GM12878 (cell line): ENCODE measurements at regions not wholly inside any gene's neighbourhood (a gene's known extent, or its start where the extent isn't known, plus 50 kb on each side); places are given as distances from the start of the nearest gene placed in this dataset.

ENCODE experiments used
- ATAC-seq: fragments of 200-7000 bp; cut with Tn5 transposase; 3 replicates; pipeline ENCODE4 v1.9.1; 2020; ENCODE audit warnings: mild to moderate bottlenecking, moderate library complexity
- BruUV-seq: library from RNA; stranded (reverse); fragments of 400-500 nt; replicated peaks from 2 replicates; lab custom pipeline; 2021; lab: Mats Ljungman, UMichigan
- CTCF ChIA-PET: fragments of 300-600 bp; sonication (Branson Sonifier 250); formaldehyde crosslinking; extraction: SDS; loops from one replicate; lab custom pipeline; 2021; ENCODE audit warnings: inconsistent platforms; lab: Yijun Ruan, JAX
- POLR2A ChIA-PET: fragments of 350-600 bp; formaldehyde crosslinking; extraction: SDS; loops from one replicate; lab custom pipeline; 2021; ENCODE audit warnings: inconsistent platforms; lab: Charles Lee
- RAD21 ChIA-PET: fragments of 300-600 bp; sonication (Branson Sonifier 250); formaldehyde crosslinking; loops from one replicate; lab custom pipeline; 2023; ENCODE audit warnings: antibody characterized with exemption; ENCODE audit not compliant: unreplicated experiment; lab: Charles Lee
- SMC1A ChIA-PET: fragments of 300-600 bp; sonication (Branson Sonifier 250); formaldehyde crosslinking; loops from one replicate; lab custom pipeline; 2023; ENCODE audit not compliant: unreplicated experiment, uncharacterized antibody; lab: Charles Lee
- DNase-seq: peaks from one replicate; pipeline ENCODE4 v3.0.0-alpha.2; 2011; ENCODE audit warnings: low read depth, low spot score
- FAIRE-seq: peaks from 3 replicates; lab custom pipeline; 2011; peaks lifted over from hg19 to GRCh38; lab: Jason Lieb, UNC
- H2AFZ ChIP-seq: 2 replicates; pipeline ENCODE4 v1.6.0; 2011; ENCODE audit warnings: low read depth, low read length, control low read depth; ENCODE audit not compliant: control insufficient read depth
- H3K27ac ChIP-seq: 2 replicates; pipeline ENCODE4 v1.5.1; 2011; ENCODE audit warnings: control low read depth; ENCODE audit not compliant: control insufficient read depth, insufficient read depth
- H3K27me3 ChIP-seq, 2 experiments: replicated peaks in 1 of 2; 2 replicates each; pipeline versions ENCODE4 v1.6.0 to v1.6.1; 2011; ENCODE audit warnings: low read length in 1 of 2; ENCODE audit not compliant: control insufficient read depth in 2 of 2, insufficient read depth in 2 of 2
- H3K36me3 ChIP-seq, 2 experiments: 2 replicates each; pipeline ENCODE4 v1.5.1; 2011; ENCODE audit warnings: low read length in 1 of 2; ENCODE audit not compliant: control insufficient read depth in 2 of 2, insufficient read depth in 2 of 2
- H3K4me1 ChIP-seq: 2 replicates; pipeline ENCODE4 v1.6.1; 2011; ENCODE audit warnings: mild to moderate bottlenecking, low read length, moderate library complexity, mixed read lengths; ENCODE audit not compliant: control insufficient read depth, insufficient read depth
- H3K4me2 ChIP-seq: 2 replicates; pipeline ENCODE4 v1.6.0; 2011; ENCODE audit warnings: control low read depth; ENCODE audit not compliant: control insufficient read depth, insufficient read depth
- H3K4me3 ChIP-seq: fragments of 200-600 bp; sonication (generic); 2 replicates; pipeline ENCODE4 v1.5.1; 2016
- H3K79me2 ChIP-seq: 2 replicates; pipeline ENCODE4 v1.6.0; 2011; ENCODE audit warnings: low read length; ENCODE audit not compliant: control insufficient read depth, insufficient read depth
- H3K9ac ChIP-seq: 2 replicates; pipeline ENCODE4 v1.8.0; 2011; ENCODE audit warnings: low read length, control low read depth, mixed read lengths; ENCODE audit not compliant: control insufficient read depth, insufficient read depth
- H3K9me3 ChIP-seq: replicated peaks from 3 replicates; pipeline ENCODE4 v1.5.1; 2011; ENCODE audit warnings: mild to moderate bottlenecking, low read length; ENCODE audit not compliant: control insufficient read depth, insufficient read depth
- H4K20me1 ChIP-seq: 2 replicates; pipeline ENCODE4 v1.6.0; 2011; ENCODE audit not compliant: control insufficient read depth, insufficient read depth
- ATF7 ChIP-seq: fragments of 450-650 bp; IDR thresholded peaks from 2 replicates; pipeline ENCODE4 v1.6.1; 2016; ENCODE audit warnings: low read depth, mild to moderate bottlenecking
- CBFB ChIP-seq: IDR thresholded peaks from 2 replicates; pipeline ENCODE4 v1.6.1; 2016; ENCODE audit warnings: antibody characterized with exemption, low read depth
- CHD2 ChIP-seq: IDR thresholded peaks from 2 replicates; pipeline ENCODE4 v1.6.1; 2011; ENCODE audit warnings: low read depth, low read length, improper control_type of control experiment, borderline replicate concordance
- CHD4 ChIP-seq: fragments of 200-600 bp; sonication (generic); IDR thresholded peaks from 2 replicates; pipeline ENCODE4 v1.6.1; 2016; ENCODE audit warnings: mild to moderate bottlenecking
- E4F1 ChIP-seq: fragments of 450-650 bp; IDR thresholded peaks from 2 replicates; pipeline ENCODE4 v1.6.1; 2018; ENCODE audit warnings: borderline replicate concordance, mild to moderate bottlenecking; ENCODE audit not compliant: partially characterized antibody
- EED ChIP-seq: sonication (generic); IDR thresholded peaks from 2 replicates; pipeline ENCODE4 v1.6.1; 2016; ENCODE audit warnings: antibody characterized with exemption, low read depth
- ELK1 ChIP-seq: IDR thresholded peaks from 2 replicates; pipeline ENCODE4 v1.6.1; 2012; ENCODE audit warnings: low read depth, low read length, improper control_type of control experiment
- ETV6 ChIP-seq, 2 experiments: fragments of 450-650 bp in 1 of 2; IDR thresholded peaks in 1 of 2; conservative IDR thresholded peaks in 1 of 2; 2 replicates each; pipeline ENCODE4 v1.6.1; 2014; ENCODE audit warnings: antibody characterized with exemption in 1 of 2, borderline replicate concordance in 1 of 2, low read depth in 1 of 2, mild to moderate bottlenecking in 1 of 2, moderate library complexity in 1 of 2
- IRF4 ChIP-seq: IDR thresholded peaks from 2 replicates; pipeline ENCODE4 v1.6.1; 2011; ENCODE audit warnings: low read depth, low read length
- JUND ChIP-seq: IDR thresholded peaks from 2 replicates; pipeline ENCODE4 v1.6.1; 2012; ENCODE audit warnings: low read depth, mild to moderate bottlenecking, low read length, improper control_type of control experiment, moderate library complexity
- MEF2B ChIP-seq: fragments of 450-650 bp; IDR thresholded peaks from 2 replicates; pipeline ENCODE4 v1.6.1; 2018; ENCODE audit warnings: mild to moderate bottlenecking, moderate library complexity; ENCODE audit not compliant: partially characterized antibody, poor library complexity, severe bottlenecking
- RB1 ChIP-seq: fragments of 450-650 bp; formaldehyde crosslinking; IDR thresholded peaks from 2 replicates; pipeline ENCODE4 v1.6.1; 2017; ENCODE audit warnings: mild to moderate bottlenecking, borderline replicate concordance
- RFX5 ChIP-seq: IDR thresholded peaks from 2 replicates; pipeline ENCODE4 v1.6.1; 2011; ENCODE audit warnings: low read depth, low read length, improper control_type of control experiment
- SPI1 ChIP-seq: IDR thresholded peaks from 2 replicates; pipeline ENCODE4 v1.6.1; 2011; ENCODE audit warnings: low read depth, mild to moderate bottlenecking, low read length, moderate library complexity, borderline replicate concordance; ENCODE audit not compliant: insufficient read depth
- SUZ12 ChIP-seq: fragments of 200-600 bp; sonication (generic); IDR thresholded peaks from one replicate; pipeline ENCODE4 v1.6.1; 2018; ENCODE audit warnings: antibody characterized with exemption, mild to moderate bottlenecking; ENCODE audit not compliant: unreplicated experiment
- ZBTB4 ChIP-seq: fragments of 450-650 bp; formaldehyde crosslinking; IDR thresholded peaks from 2 replicates; pipeline ENCODE4 v1.4.0; 2022; ENCODE audit warnings: mild to moderate bottlenecking, moderate library complexity
- WGBS: methylation state at CpG from one replicate; pipeline ENCODE4 v1.1.6; 2016; ENCODE audit warnings: low lambda C conversion rate; ENCODE audit not compliant: insufficient replicate concordance, insufficient coverage; ENCODE audit errors: missing lambda C conversion rate; 5-methylcytosine and 5-hydroxymethylcytosine counted together
- in situ Hi-C: fragments of 300-500 bp; cut with MboI; formaldehyde crosslinking; loops from 9 replicates; pipeline ENCODE4 v1.14.3; 2018; ENCODE audit warnings: mixed read lengths
- intact Hi-C: fragments of 100-400 bp; cut with micrococcal nuclease; formaldehyde crosslinking; loops from one replicate; pipeline ENCODE4 v1.14.2; 2022; ENCODE audit not compliant: unreplicated experiment

GRCh38 chr3:176403531-176403930 is 793.8 kb downstream of the TBL1XR1 start (continued):
- TF ChIP-seq CHD4: no peak
- no peak for TF ChIP-seq ZBTB4 (CRISPR knock-in tag)
- TF ChIP-seq ELK1: no peak
- TF ChIP-seq, all 136 proteins: peak for 0

- no peak overlapping the region for H2AFZ ChIP-seq
- BruUV-seq: no TSS peak
- no peak for TF ChIP-seq SUZ12
- no peak for TF ChIP-seq ETV6 (conservative IDR thresholded peaks at IDR 0.05 in 1 of 2, IDR thresholded peaks at IDR 0.05 in 1 of 2; ENCODE audit: borderline replicate concordance in 1 of 2, low read depth in 1 of 2)
- no peak for TF ChIP-seq RB1
- TF ChIP-seq EED: no peak
- TF ChIP-seq SPI1: no peak
- TF ChIP-seq MEF2B: no peak
- no peak for TF ChIP-seq CBFB
- no peak for TF ChIP-seq JUND
- no peak for TF ChIP-seq IRF4
- no peak for TF ChIP-seq E4F1
- no peak for TF ChIP-seq CHD4
- TF ChIP-seq ATF7: no peak
- no peak for TF ChIP-seq CHD2
- TF ChIP-seq RFX5: no peak
These were observed 796.1 kb downstream of the TBL1XR1 start for GRCh38 chr3:176401211-176401610.

More at GRCh38 chr3:176401211-176401610, 796.1 kb downstream of the TBL1XR1 start:
- Histone ChIP-seq H3K27ac (no peak overlapping the region), H3K9me3 (no peaks in the 10 kb centered on the region), H3K79me2 (no peaks in the 10 kb centered on the region), H3K9ac (no peak overlapping the region), H4K20me1 (no peaks in the 10 kb centered on the region), H3K27me3 (no peaks in the 10 kb centered on the region), H3K36me3 (no peaks in the 10 kb centered on the region), H3K4me1 (no peaks in the 10 kb centered on the region), H3K4me2 (no peak overlapping the region), H3K4me3 (no peak overlapping the region)
- RAD21 ChIA-PET: no interaction called here
- ATAC-seq (no peak), FAIRE-seq (no peak), DNase-seq (no peak)
- POLR2A ChIA-PET: no interaction called here
- intact Hi-C loops: no loop called here
- SMC1A ChIA-PET: no interaction called here
- WGBS: 44% methylated on average over 3 of the region's 3 CpGs
- in situ Hi-C loops: no loop called here
- CTCF ChIA-PET: no interaction called here
